Limb (tissue), 2 donors: ENCODE measurements at regions not wholly inside any gene's neighbourhood (a gene's known extent, or its start where the extent isn't known, plus 50 kb on each side); places are given as distances from the start of the nearest gene placed in this dataset.

Experiments used
- DNase-seq, 2 donors: peaks; one replicate each; pipeline ENCODE4 v3.0.0-alpha.2; 2016; ENCODE audit errors: extremely low spot score in 2 of 2

- no peak for DNase-seq
These were observed 206.6 kb downstream of the UACA start for GRCh38 chr15:70556779-70557178.

- DNase-seq, result no peak
These were observed 207.1 kb downstream of the UACA start for GRCh38 chr15:70556151-70556741.

DNA sequence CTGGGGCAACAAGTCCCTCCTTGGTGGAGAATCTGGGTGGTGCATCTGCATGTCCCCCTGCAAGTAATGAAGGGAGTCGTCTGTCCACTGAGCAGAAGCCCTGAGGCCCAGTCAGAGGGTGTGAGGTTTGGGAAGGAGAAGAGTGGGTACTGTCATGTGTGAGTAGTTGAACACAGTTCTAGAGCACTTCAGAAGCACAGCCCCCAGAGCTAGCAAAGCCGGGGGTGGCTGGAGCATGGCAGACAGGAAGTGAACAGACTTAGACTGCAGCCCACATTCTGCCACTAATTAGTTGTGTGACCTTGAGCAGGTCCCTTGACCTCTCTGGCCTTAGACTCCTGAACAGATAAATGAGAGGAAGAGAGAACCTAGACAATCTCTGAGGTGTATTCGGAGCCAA lies 207.6 kb downstream of the UACA start:
- no peak for DNase-seq

- no peak for DNase-seq
These were observed 215.4 kb downstream of the UACA start for GRCh38 chr15:70547846-70548487.

- DNase-seq, result no peak
These were observed 217.8 kb downstream of the UACA start for GRCh38 chr15:70545526-70545925.

DNA sequence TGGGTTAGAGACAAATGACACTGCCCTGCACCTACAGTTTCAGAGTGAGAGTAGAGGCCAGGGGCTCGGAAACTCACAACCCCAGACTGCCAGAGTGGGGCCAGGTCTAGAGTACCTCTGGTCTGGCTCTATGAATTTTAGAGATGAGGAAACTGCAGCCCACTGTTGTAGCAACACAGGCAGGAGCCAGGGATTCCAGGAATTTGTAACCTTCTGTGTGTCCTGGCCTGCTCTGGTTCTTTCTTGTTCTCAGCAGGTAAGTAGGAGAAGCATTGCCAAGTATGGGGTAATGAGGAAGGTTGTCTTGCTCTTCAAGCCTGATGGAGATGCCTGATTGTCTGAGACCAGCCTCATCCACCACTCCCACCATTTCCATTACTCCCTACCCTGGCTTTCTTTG lies 221.8 kb downstream of the UACA start:
- DNase-seq, result no peak

DNA sequence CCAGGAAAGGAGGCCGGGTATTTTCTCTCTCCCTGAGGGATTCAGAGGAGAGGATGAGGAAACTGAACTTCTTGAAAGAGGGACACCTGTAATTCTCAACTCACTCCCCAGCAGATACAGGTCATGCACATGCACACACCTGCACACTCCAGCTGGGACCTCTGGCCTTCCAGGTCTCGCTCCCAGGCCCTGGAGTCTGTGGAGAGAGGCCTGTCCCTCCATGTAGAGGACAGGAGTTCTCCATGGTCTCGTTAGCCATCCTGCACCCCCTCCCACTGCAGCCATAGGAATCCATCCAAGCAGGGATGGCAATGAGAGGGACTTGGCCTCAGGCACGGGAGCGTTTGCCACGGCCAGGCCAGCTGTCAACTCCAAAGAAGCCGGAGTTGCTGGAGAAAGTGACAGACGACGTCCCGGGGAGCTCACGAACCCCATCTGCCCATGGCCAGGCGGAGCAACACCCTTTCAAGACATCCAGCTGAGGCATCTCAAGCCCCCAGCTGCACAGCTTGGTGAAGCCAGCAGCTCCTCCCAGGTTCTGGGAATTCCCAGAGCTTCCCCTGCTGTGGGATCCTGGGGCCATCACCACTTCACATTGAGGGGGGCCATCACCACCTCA lies 223.3 kb downstream of the UACA start:
- no peak for DNase-seq

DNA sequence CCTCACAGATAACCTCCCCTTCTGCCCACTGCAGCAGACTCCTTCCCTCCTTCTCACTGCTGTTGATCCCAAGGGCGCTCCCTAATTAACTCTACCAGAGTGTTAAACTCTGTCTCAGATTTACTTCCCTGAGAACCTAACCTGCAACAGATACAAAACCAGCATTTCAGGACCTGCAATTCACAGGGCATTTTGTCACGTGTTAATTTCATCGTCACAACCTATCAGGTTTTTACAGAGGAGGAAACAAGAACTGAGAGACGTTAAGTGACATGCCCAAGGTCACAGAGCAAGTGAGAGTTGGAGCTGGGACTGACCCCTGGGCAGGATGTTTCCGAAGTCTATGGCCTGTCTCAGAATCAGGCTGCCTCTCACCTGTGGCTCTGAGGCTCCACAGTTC lies 223.9 kb downstream of the UACA start:
- no peak for DNase-seq

GRCh38 chr15:70538278-70538677 lies 225.1 kb downstream of the UACA start:
- DNase-seq, result no peak

DNA sequence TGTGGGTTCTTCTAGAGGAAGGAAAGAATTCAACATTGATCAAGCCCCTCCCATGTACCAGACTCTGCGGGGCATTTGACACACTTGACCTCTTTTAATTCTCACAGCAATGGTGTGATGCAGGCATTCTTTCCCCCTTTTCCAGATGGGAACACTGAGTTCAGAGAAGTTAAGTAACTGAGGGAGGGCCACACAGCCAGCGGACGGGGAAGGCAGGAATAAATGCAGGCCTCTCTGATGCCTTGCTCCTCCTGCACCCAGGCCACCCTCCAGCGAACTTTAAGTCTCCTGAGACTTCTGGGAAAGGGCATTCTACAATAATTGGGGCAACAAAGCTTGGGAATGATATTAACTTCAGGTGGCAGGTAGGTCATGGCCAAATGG lies 227.4 kb downstream of the UACA start:
- DNase-seq, result no peak

DNA sequence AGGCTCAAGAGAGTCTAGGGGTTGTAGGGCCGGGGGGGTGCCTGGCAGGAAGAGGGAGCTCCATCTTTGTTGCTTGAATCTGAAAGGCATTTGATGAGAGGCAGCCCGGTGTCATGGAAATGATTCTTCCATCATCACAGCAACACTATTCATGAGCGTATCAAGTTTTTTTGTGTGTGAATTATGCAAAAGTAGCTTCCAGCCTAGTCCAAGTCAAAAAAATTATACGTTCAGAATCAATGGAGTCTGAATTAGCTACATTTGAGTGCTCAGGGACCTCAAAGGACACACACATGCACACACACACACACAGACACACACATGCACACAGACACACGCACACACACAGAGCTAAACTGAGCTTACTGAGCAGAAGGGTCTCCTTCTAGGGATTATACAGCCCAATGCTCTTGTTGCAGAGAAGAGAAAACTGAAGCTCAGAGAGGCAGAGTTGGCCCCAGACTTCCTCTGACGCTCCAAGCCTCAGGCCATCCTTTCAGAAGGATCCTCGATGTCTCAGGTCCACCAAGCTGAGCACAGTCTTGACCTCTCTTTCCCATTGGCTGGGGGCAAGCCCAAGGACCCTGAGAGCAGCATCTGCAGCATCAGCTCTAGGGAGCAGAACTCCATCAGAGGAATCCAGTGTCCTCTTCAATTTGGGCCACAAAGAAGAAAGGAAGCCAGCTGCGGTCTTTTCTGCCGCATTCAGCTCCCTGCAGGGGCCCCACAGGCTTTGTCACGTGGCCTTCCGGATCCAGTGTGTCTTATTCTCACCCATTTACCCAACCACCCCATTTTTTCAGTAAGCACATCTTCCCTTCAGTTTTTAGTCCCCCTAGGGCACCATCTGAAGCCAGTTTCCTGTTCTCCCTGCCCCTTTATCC lies 228.0 kb downstream of the UACA start:
- DNase-seq, result no peak

GRCh38 chr15:70533931-70534742 lies 229.2 kb downstream of the UACA start:
- DNase-seq, result no peak

GRCh38 chr15:70532531-70533186 lies 230.7 kb downstream of the UACA start:
- no peak for DNase-seq

DNA sequence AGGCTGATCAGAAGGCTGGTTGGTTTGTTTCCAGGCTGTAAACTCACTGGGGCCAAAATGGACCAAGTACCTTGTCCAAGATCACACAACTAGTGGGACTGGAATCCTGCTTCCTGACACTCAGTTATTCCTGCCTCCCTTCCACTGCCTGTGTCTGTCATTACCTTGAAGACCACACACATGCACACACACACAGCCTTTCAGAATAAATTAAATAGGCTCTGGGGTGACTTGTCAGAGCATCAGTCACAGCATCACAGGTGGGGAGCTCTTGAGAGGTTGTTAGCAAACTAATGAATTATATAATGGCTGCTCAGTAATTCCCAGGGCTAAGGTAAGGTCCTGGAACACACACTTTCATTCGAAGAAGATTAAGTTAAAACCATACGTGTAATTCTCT lies 231.8 kb downstream of the UACA start:
- no peak for DNase-seq

DNA sequence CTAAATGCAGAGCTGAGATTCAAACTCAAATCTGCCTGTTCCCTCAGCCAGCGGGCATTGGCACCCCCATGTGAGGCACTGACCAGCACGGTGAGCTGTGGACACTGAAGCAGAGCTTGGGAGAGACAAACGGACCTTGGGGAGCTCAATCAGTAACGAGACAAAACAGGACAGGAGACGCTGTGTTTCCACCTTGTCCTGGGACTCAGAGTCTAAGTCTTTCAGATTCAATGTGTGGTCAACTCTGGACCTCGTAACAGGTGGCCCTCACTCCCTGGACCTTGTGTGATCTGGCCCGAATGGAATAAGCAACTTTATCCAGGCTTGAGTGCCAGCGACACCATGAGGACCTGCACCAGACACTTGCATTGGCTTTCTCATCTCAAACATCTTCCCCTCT lies 232.5 kb downstream of the UACA start:
- no peak for DNase-seq

DNA sequence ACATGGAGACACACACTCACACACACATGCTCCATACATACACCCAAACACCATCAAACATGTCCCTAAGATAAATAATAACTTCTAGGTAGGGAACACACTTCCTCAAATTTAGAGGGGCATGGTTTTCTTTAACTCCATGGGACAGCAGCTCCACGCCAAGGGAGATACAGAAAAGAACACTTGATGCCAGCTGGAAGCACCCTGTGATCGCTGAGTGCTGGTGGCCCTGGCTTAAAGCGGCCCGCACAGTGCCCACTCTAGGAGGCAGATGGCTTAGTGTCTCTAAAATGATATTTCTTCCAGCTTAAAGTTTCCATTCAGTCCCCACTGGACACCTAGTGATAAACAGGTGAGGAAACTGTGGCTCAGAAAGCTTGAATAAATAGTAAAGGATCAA lies 232.9 kb downstream of the UACA start:
- DNase-seq, result no peak

DNA sequence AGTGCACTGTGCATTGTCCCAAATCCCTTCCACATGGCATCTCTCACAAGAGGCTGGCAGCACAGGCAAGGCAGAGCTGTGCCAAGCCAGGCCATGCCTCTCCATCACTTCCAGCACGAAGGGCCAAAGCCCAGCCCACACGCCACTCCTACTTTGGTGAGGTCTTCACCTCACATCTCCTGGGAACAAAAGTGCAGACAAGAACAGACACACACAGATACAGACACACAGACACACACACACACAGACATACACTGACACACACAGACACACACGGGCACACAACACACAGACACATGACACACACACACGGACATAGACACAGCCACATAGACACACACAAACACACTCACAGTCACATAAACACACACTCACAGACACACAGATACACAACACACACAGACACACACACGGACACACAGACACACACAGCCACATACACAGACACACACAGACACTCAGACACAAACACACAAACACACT lies 233.3 kb downstream of the UACA start:
- DNase-seq, result no peak

DNA sequence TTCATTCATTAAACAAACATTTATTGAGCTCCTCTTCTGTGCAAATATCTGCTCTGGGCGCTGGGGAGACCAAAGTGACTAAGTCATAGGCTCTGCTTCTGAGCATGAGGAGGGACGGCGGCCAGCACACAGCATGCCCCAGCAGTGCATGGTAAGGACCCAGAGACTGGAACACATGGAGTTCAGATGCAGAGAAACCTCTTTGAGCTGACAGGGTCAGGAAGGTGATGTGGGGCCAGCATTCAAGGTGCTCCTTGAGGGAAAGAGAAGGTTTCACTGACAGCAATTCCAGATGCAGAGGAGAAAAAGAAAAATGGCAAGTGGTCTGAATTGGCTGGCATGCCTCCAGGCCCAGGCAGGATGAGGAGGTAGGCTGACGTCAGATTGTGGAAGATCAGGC lies 234.5 kb downstream of the UACA start:
- DNase-seq, result no peak

- no peak for DNase-seq
These were observed 235.1 kb downstream of the UACA start for GRCh38 chr15:70528270-70528706.

DNA sequence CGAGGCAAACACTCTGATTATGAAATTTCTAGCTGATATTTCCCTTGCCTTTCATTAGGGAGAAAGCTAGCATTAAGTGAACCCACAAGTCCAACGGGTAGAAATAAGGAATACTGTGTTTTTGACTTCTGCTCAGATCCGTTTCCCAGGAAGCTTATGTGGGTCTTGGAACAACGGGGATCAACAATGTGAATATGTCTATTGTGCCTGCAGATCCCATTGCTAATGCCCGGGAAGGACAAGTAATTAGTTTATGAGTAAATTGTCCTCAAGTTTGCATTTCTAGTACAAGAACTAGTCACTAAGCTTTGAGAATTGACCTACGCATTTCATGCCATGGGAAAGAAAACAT lies 236.4 kb downstream of the UACA start:
- DNase-seq, result no peak
